H1 (cell line): ENCODE measurements at regions not wholly inside any gene's neighbourhood (a gene's known extent, or its start where the extent isn't known, plus 50 kb on each side); places are given as distances from the start of the nearest gene placed in this dataset.

Experiments used
- FOSL1 ChIP-seq: IDR thresholded peaks from 2 replicates; pipeline ENCODE4 v1.6.1; 2011; ENCODE audit warnings: mild to moderate bottlenecking, low read depth, low read length, moderate library complexity; ENCODE audit not compliant: insufficient read depth
- RNF2 ChIP-seq: fragments of 200-900, 300-1000 bp; sonication (generic); IDR thresholded peaks from 2 replicates; pipeline ENCODE4 v1.7.1; 2016; ENCODE audit warnings: borderline replicate concordance, low read depth, mild to moderate bottlenecking, antibody characterized with exemption, low read length; ENCODE audit not compliant: poor library complexity, severe bottlenecking; ENCODE audit errors: missing control alignments
- SP4 ChIP-seq: IDR thresholded peaks from 2 replicates; pipeline ENCODE4 v1.6.1; 2012; ENCODE audit warnings: low read length, inconsistent platforms

GRCh38 chr6:50939931-50940330 is 121.3 kb downstream of the TFAP2B start (continued):
- no peak for TF ChIP-seq RNF2
- no peak for TF ChIP-seq SP4
- TF ChIP-seq FOSL1 = no peak
